IMR-90 (cell line): ENCODE measurements at regions not wholly inside any gene's neighbourhood (a gene's known extent, or its start where the extent isn't known, plus 50 kb on each side); places are given as distances from the start of the nearest gene placed in this dataset.

ENCODE experiments used
- ATAC-seq: fragments of 200-7000 bp; cut with Tn5 transposase; 2 replicates; pipeline ENCODE4 v1.9.1; 2020; ENCODE audit warnings: low read depth, mild to moderate bottlenecking, moderate library complexity
- BruUV-seq: library from RNA; stranded (reverse); fragments of 400-500 nt; replicated peaks from 2 replicates; lab custom pipeline; 2021; lab: Mats Ljungman, UMichigan
- CTCF ChIA-PET: fragments of 300-600 bp; formaldehyde crosslinking; extraction: SDS; loops from one replicate; lab custom pipeline; 2021; ENCODE audit warnings: antibody characterized with exemption; lab: Yijun Ruan, JAX
- POLR2A ChIA-PET: fragments of 300-600 bp; sonication (Branson Sonifier 250); formaldehyde crosslinking; loops from one replicate; lab custom pipeline; 2022; ENCODE audit warnings: antibody characterized with exemption; ENCODE audit not compliant: unreplicated experiment; lab: Charles Lee
- DNase-seq: peaks from one replicate; pipeline ENCODE4 v3.0.0; 2013
- H2AFZ ChIP-seq: replicated peaks from 2 replicates; pipeline ENCODE3; 2013; ENCODE audit warnings: low read length, mild to moderate bottlenecking; ENCODE audit not compliant: poor library complexity
- H2AK5ac ChIP-seq: 2 replicates; pipeline ENCODE4 v1.6.1; 2013; ENCODE audit warnings: low read depth, low read length, inconsistent platforms
- H2AK9ac ChIP-seq: replicated peaks from 2 replicates; pipeline ENCODE3; 2013; ENCODE audit warnings: mild to moderate bottlenecking, low read depth, low read length, moderate library complexity; ENCODE audit not compliant: poor library complexity
- H2BK120ac ChIP-seq: 2 replicates; pipeline ENCODE4 v1.6.1; 2013; ENCODE audit warnings: low read depth, low read length, inconsistent platforms
- H2BK15ac ChIP-seq: 3 replicates; pipeline ENCODE4 v1.6.1; 2013; ENCODE audit warnings: low read depth, low read length, inconsistent platforms
- H2BK20ac ChIP-seq: 2 replicates; pipeline ENCODE4 v1.6.1; 2013; ENCODE audit warnings: low read depth, mild to moderate bottlenecking, inconsistent platforms, low read length, moderate library complexity
- H2BK5ac ChIP-seq: 2 replicates; pipeline ENCODE4 v1.6.1; 2013; ENCODE audit warnings: mild to moderate bottlenecking, low read depth, low read length, inconsistent platforms; ENCODE audit not compliant: poor library complexity, severe bottlenecking
- H3K14ac ChIP-seq: replicated peaks from 2 replicates; pipeline ENCODE4 v1.6.1; 2013; ENCODE audit warnings: low read depth, low read length, inconsistent platforms
- H3K18ac ChIP-seq: 2 replicates; pipeline ENCODE4 v1.6.1; 2013; ENCODE audit warnings: low read depth, low read length, control low read depth
- H3K23ac ChIP-seq: 2 replicates; pipeline ENCODE4 v1.6.1; 2013; ENCODE audit warnings: low read depth, low read length, inconsistent platforms
- H3K27ac ChIP-seq: 2 replicates; pipeline ENCODE4 v1.5.1; 2013; ENCODE audit warnings: mild to moderate bottlenecking, control low read depth, low read length; ENCODE audit not compliant: insufficient read depth
- H3K27me3 ChIP-seq: 2 replicates; pipeline ENCODE4 v1.6.1; 2013; ENCODE audit warnings: low read length; ENCODE audit not compliant: control insufficient read depth, insufficient read depth
- H3K36me3 ChIP-seq: 2 replicates; pipeline ENCODE4 v1.6.1; 2013; ENCODE audit warnings: low read length, mixed read lengths; ENCODE audit not compliant: control insufficient read depth, insufficient read depth
- H3K4ac ChIP-seq: 2 replicates; pipeline ENCODE4 v1.6.1; 2013; ENCODE audit warnings: low read depth, low read length, inconsistent platforms
- H3K4me1 ChIP-seq: 2 replicates; pipeline ENCODE4 v1.6.1; 2013; ENCODE audit warnings: low read length, mixed read lengths; ENCODE audit not compliant: control insufficient read depth, insufficient read depth
- H3K4me2 ChIP-seq: 2 replicates; pipeline ENCODE4 v1.6.1; 2013; ENCODE audit warnings: low read depth, mild to moderate bottlenecking, control low read depth, low read length, moderate library complexity
- H3K4me3 ChIP-seq: 2 replicates; pipeline ENCODE4 v1.5.1; 2013; ENCODE audit warnings: low read depth, mild to moderate bottlenecking, control low read depth, low read length, moderate library complexity; ENCODE audit not compliant: insufficient read depth
- H3K56ac ChIP-seq: 2 replicates; pipeline ENCODE4 v1.6.1; 2013; ENCODE audit warnings: low read length, inconsistent platforms; ENCODE audit not compliant: insufficient read depth; ENCODE audit errors: extremely low read depth
- H3K79me1 ChIP-seq, 2 experiments: 2 replicates each; pipeline ENCODE4 v1.6.1; 2013; ENCODE audit warnings: low read length in 2 of 2, inconsistent platforms in 1 of 2, low read depth in 1 of 2
- H3K9ac ChIP-seq: 2 replicates; pipeline ENCODE4 v1.6.1; 2013; ENCODE audit warnings: low read depth, low read length, control low read depth
- H3K9me1 ChIP-seq: 2 replicates; pipeline ENCODE4 v1.6.1; 2013; ENCODE audit warnings: low read length, inconsistent platforms; ENCODE audit not compliant: insufficient read depth
- H3K9me3 ChIP-seq: 2 replicates; pipeline ENCODE4 v1.6.1; 2013; ENCODE audit warnings: low read length; ENCODE audit not compliant: control insufficient read depth, insufficient read depth
- H4K20me1 ChIP-seq: 2 replicates; pipeline ENCODE4 v1.6.1; 2013; ENCODE audit warnings: low read length, inconsistent platforms; ENCODE audit not compliant: insufficient read depth
- H4K5ac ChIP-seq: 2 replicates; pipeline ENCODE4 v1.6.1; 2013; ENCODE audit warnings: mild to moderate bottlenecking, low read depth, low read length, control low read depth
- H4K8ac ChIP-seq, 2 experiments: 2 replicates each; pipeline ENCODE4 v1.6.1; 2013; ENCODE audit warnings: low read depth in 2 of 2, low read length in 2 of 2, control low read depth in 1 of 2, inconsistent platforms in 1 of 2
- H4K91ac ChIP-seq: 2 replicates; pipeline ENCODE4 v1.6.1; 2013; ENCODE audit warnings: low read depth, low read length, inconsistent platforms; ENCODE audit not compliant: insufficient read depth
- BHLHE40 ChIP-seq: fragments of 150-350 bp; IDR thresholded peaks from 2 replicates; pipeline ENCODE4 v1.6.1; 2016; ENCODE audit warnings: mild to moderate bottlenecking, low read depth, low read length
- CEBPB ChIP-seq: IDR thresholded peaks from 2 replicates; pipeline ENCODE4 v1.6.1; 2012; ENCODE audit warnings: low read depth, low read length, improper control_type of control experiment
- CHD1 ChIP-seq: IDR thresholded peaks from 2 replicates; pipeline ENCODE4 v1.6.1; 2012; ENCODE audit warnings: low read depth, low read length, improper control_type of control experiment
- CTCF ChIP-seq: conservative IDR thresholded peaks from 2 replicates; pipeline ENCODE4 v1.5.1; 2012; ENCODE audit warnings: mild to moderate bottlenecking, low read depth, low read length, improper control_type of control experiment
- ELK1 ChIP-seq: fragments of 150-350 bp; IDR thresholded peaks from 2 replicates; pipeline ENCODE4 v1.6.1; 2016; ENCODE audit warnings: low read depth, mild to moderate bottlenecking, low read length, moderate library complexity, borderline replicate concordance
- FOS ChIP-seq: fragments of 150-350 bp; IDR thresholded peaks from 2 replicates; pipeline ENCODE4 v1.6.1; 2016; ENCODE audit warnings: low read depth, low read length
- MAFK ChIP-seq: IDR thresholded peaks from 2 replicates; pipeline ENCODE4 v1.6.1; 2012; ENCODE audit warnings: low read depth, low read length, improper control_type of control experiment
- MAZ ChIP-seq: IDR thresholded peaks from 2 replicates; pipeline ENCODE4 v1.6.1; 2012; ENCODE audit warnings: low read depth, mild to moderate bottlenecking, low read length, improper control_type of control experiment, moderate library complexity, borderline replicate concordance
- MXI1 ChIP-seq: IDR thresholded peaks from 2 replicates; pipeline ENCODE4 v1.6.1; 2012; ENCODE audit warnings: low read depth, mild to moderate bottlenecking, low read length, moderate library complexity, borderline replicate concordance
- NFE2L2 ChIP-seq: fragments of 150-350 bp; IDR thresholded peaks from 2 replicates; pipeline ENCODE4 v1.6.1; 2016; ENCODE audit warnings: low read depth, mild to moderate bottlenecking, low read length
- POLR2A ChIP-seq: IDR thresholded peaks from 2 replicates; pipeline ENCODE4 v1.6.1; 2012; ENCODE audit warnings: mild to moderate bottlenecking, low read depth, low read length
- RAD21 ChIP-seq: IDR thresholded peaks from 2 replicates; pipeline ENCODE4 v1.6.1; 2012; ENCODE audit warnings: low read length, improper control_type of control experiment
- RCOR1 ChIP-seq: IDR thresholded peaks from 2 replicates; pipeline ENCODE4 v1.6.1; 2012; ENCODE audit warnings: mild to moderate bottlenecking, low read length, improper control_type of control experiment; ENCODE audit not compliant: insufficient replicate concordance
- RFX5 ChIP-seq: IDR thresholded peaks from 2 replicates; pipeline ENCODE4 v1.8.0; 2012; ENCODE audit warnings: low read depth, mild to moderate bottlenecking, low read length, moderate library complexity
- SMC3 ChIP-seq: fragments of 150-350 bp; IDR thresholded peaks from 2 replicates; pipeline ENCODE4 v1.6.1; 2016; ENCODE audit warnings: low read depth, mild to moderate bottlenecking, antibody characterized with exemption, low read length, moderate library complexity
- USF2 ChIP-seq: fragments of 150-350 bp; IDR thresholded peaks from 2 replicates; pipeline ENCODE4 v1.6.1; 2017; ENCODE audit warnings: mild to moderate bottlenecking, antibody characterized with exemption, low read length, low read depth
- WGBS, 2 experiments: methylation state at CpG; one replicate each; pipeline versions ENCODE4 v1.1.5 to v1.1.7; 2013; ENCODE audit warnings: missing lambda C conversion rate in 2 of 2; ENCODE audit not compliant: insufficient read length in 1 of 2; ENCODE audit errors: extremely low coverage in 2 of 2; 5-methylcytosine and 5-hydroxymethylcytosine counted together
- dilution Hi-C: fragments of 300-500 bp; cut with HindIII; formaldehyde crosslinking; loops from one replicate; pipeline ENCODE4 v1.14.3; 2018; ENCODE audit warnings: low sequenced_read_pairs; ENCODE audit not compliant: unreplicated experiment
- in situ Hi-C: fragments of 300-500 bp; cut with MboI; formaldehyde crosslinking; loops from 3 replicates; pipeline ENCODE4 v1.14.3; 2019; ENCODE audit warnings: low sequenced_read_pairs, inconsistent platforms, mixed read lengths
- intact Hi-C: fragments of 100-400 bp; cut with micrococcal nuclease; formaldehyde crosslinking; loops from 2 replicates; pipeline ENCODE4 v1.10.0; 2022

GRCh38 chr12:89826468-89826867 is 117.8 kb upstream of the ATP2B1 start:
- dilution Hi-C loops, result no loop called here

More at GRCh38 chr12:89826468-89826867, 117.8 kb upstream of the ATP2B1 start:
- in situ Hi-C loops, result no loop called here
- no peak for DNase-seq
- ATAC-seq, result no peak
- Histone ChIP-seq H3K4me3 (no peak overlapping the region), H2AK9ac (no peak overlapping the region), H3K79me1 (no peaks in the 10 kb centered on the region), H3K56ac (no peak overlapping the region), H3K27me3 (no peaks in the 10 kb centered on the region), H3K14ac (no peak overlapping the region), H3K36me3 (no peaks in the 10 kb centered on the region), H3K9me1 (no peaks in the 10 kb centered on the region; the same call in 1 of the 2 replicates), H2AK5ac (no peak overlapping the region), H2AFZ (no peak overlapping the region), H3K18ac (no peak overlapping the region), H4K20me1 (no peaks in the 10 kb centered on the region), H4K5ac (no peak overlapping the region), H2BK120ac (no peak overlapping the region), H3K27ac (no peak overlapping the region), H3K4me2 (no peak overlapping the region), H3K4ac (no peak overlapping the region), H3K4me1 (no peaks in the 10 kb centered on the region), H2BK20ac (no peak overlapping the region), H4K8ac (no peak overlapping the region), H4K91ac (no peak overlapping the region), H2BK15ac (no peak overlapping the region), H3K23ac (no peak overlapping the region), H3K9me3 (no peaks in the 10 kb centered on the region), H2BK5ac (no peak overlapping the region), H3K9ac (no peak overlapping the region)
- TF ChIP-seq ELK1, result no peak
- no peak for TF ChIP-seq FOS
- TF ChIP-seq BHLHE40, result no peak
- TF ChIP-seq CHD1, result no peak
- no peak for TF ChIP-seq USF2
- no peak for TF ChIP-seq MAZ
- no peak for TF ChIP-seq RCOR1
- TF ChIP-seq NFE2L2, result no peak
- no peak for TF ChIP-seq RFX5
- no peak for TF ChIP-seq MAFK
- TF ChIP-seq SMC3, result no peak
- TF ChIP-seq RAD21, result no peak
- TF ChIP-seq CTCF, result no peak
- TF ChIP-seq CEBPB, result no peak
- TF ChIP-seq MXI1, result no peak
- TF ChIP-seq POLR2A, result no peak
- ChIA-PET POLR2A (no interaction called here), CTCF (interaction anchor here (1.4 kb wide), 1 partner anchor 12 kb away, joined by 3 read pairs; no protein-coding TSS in a partner anchor)
- intact Hi-C loops, result loop anchor here (5.0 kb wide), 1 partner anchor 106 kb away; no protein-coding TSS in a partner anchor
- no TSS peak for BruUV-seq
- no CpG with 5 or more reads among the region's 2 CpGs for WGBS, 2 experiments
